GM12874 (cell line): ENCODE measurements at regions not wholly inside any gene's neighbourhood (a gene's known extent, or its start where the extent isn't known, plus 50 kb on each side); places are given as distances from the start of the nearest gene placed in this dataset.

Source experiments
- CTCF ChIP-seq: IDR thresholded peaks from 2 replicates; pipeline ENCODE4 v1.5.1; 2011; ENCODE audit warnings: low read depth, mild to moderate bottlenecking, control low read depth, low read length, moderate library complexity; ENCODE audit not compliant: insufficient read depth

GRCh38 chr10:21238044-21238443 is 287.4 kb downstream of the SKIDA1 start:
- TF ChIP-seq CTCF: no peak

GRCh38 chr10:21234761-21235160 is 290.7 kb downstream of the SKIDA1 start:
- no peak for TF ChIP-seq CTCF

- no peak for TF ChIP-seq CTCF
Measured at GRCh38 chr10:21230219-21230618, 295.3 kb downstream of the SKIDA1 start.

- no peak for TF ChIP-seq CTCF
Measured at GRCh38 chr10:21217748-21218367, 307.6 kb downstream of the SKIDA1 start.

GRCh38 chr10:21217107-21217506 is 308.4 kb downstream of the SKIDA1 start:
- no peak for TF ChIP-seq CTCF

GRCh38 chr10:21214329-21214728 is 311.2 kb downstream of the SKIDA1 start:
- no peak for TF ChIP-seq CTCF

- TF ChIP-seq CTCF: no peak
Measured at GRCh38 chr10:21213381-21213780, 312.1 kb downstream of the SKIDA1 start.
